ENCODE measurements at regions not wholly inside any gene's neighbourhood (a gene's known extent, or its start where the extent isn't known, plus 50 kb on each side); places are given as distances from the start of the nearest gene placed in this dataset.
"Not testable (repeated sequence)": the region's sequence is repeated elsewhere in the genome, so short reads cannot be mapped to it uniquely, and the experiment has no call there.

DNA sequence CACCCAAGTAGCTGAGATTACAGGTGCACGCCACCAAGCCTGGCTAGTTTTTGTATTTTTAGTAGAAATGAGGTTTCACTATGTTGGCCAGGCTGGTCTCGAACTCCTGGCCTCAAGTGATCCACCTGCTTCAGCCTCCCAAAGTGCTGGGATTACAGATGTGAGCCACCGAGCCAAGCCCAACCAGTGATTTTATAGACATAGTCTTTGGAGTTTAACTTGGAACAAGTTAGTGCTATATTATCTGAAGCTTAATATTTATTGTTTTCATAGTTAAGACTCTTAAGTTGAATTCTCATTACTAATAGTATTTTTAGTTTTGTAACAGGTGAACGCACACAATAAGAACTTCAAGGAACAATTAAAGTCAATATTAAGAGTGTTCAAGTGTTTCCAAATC, 122.1 kb downstream of the SPAG6 start:
- H3K27me3 ChIP-seq (ENCODE audit: control insufficient read depth, insufficient read depth, low read length); H3K4me3 ChIP-seq (ENCODE audit: low read depth, low read length); H3K36me3 ChIP-seq (ENCODE audit: control insufficient read depth, insufficient read depth, low read length); CTCF ChIA-PET; POLR2A ChIA-PET; DNase-seq (ENCODE audit: low read depth): not testable (repeated sequence)

DNA sequence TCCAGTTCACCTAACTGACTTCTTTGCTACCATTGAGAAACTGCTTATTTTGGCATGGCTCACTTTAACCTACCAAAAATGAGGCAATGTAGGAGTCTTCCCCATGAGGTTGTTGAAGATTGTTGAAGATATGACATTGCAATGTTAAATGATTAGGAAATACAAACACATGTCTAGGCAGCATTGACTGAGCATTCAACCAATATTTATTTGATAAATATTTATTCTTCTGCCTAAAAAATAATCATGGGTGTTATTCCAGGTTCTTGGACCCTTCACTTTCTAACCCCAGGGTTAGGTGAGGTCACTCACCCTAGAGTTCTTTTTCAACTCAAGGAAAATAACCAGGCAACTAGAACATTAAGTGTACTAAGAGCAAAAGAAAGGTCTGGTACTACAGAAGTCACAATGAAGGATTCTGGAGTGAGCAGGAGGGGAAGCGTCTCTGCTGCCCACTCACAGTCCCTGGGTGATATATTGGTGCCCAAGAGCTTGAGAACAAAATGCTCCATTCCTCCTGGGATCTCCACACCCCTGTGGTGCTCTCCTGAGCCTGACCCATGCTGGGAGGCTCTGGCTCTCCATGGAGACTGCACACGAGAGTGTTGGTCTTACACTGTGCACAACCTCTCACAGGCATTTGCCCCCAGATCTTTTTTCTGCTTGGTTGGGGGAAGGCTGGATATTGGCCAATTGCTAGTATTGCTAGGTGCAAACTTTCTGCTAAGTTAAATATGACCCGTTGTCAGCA, 123.4 kb downstream of the SPAG6 start:
- TF ChIP-seq, protein P1, sequence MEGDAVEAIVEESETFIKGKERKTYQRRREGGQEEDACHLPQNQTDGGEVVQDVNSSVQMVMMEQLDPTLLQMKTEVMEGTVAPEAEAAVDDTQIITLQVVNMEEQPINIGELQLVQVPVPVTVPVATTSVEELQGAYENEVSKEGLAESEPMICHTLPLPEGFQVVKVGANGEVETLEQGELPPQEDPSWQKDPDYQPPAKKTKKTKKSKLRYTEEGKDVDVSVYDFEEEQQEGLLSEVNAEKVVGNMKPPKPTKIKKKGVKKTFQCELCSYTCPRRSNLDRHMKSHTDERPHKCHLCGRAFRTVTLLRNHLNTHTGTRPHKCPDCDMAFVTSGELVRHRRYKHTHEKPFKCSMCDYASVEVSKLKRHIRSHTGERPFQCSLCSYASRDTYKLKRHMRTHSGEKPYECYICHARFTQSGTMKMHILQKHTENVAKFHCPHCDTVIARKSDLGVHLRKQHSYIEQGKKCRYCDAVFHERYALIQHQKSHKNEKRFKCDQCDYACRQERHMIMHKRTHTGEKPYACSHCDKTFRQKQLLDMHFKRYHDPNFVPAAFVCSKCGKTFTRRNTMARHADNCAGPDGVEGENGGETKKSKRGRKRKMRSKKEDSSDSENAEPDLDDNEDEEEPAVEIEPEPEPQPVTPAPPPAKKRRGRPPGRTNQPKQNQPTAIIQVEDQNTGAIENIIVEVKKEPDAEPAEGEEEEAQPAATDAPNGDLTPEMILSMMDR (IDR thresholded peaks at IDR 0.05; ENCODE audit: insufficient read depth, low read depth, low read length): no peak
- Histone ChIP-seq H3K36me3 (ENCODE audit: control insufficient read depth, insufficient read depth, low read length) (no peaks in the 10 kb centered on the region), H3K27me3 (ENCODE audit: control insufficient read depth, insufficient read depth, low read length) (peaks cover 3% of the 10 kb centered on the region), H3K4me3 (ENCODE audit: low read depth, low read length) (no peak overlapping the region)
- DNase-seq (ENCODE audit: low read depth): no peak
- ChIA-PET POLR2A (no interaction called here), CTCF (no interaction called here)

DNA sequence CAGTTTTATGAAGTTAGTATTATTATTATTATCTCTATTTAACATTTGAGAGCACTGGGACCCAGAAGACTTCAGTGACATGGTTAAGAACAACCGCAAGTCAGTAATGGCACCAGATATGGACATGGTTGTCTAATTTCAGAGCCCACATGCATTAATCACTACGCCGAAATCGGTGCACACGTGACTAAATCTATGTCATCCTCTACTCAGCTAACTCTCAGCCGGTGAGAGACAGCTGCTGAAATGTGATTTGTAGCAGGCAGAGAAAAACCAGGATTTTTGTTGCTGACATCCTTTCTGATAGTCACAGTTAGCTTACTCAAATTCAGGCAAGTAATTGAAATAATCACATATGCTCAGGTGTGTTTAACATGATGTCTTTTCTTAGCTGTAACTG, 127.7 kb downstream of the SPAG6 start:
- Histone ChIP-seq H3K27me3 (ENCODE audit: control insufficient read depth, insufficient read depth, low read length) (peaks cover 22% of the 10 kb centered on the region), H3K36me3 (ENCODE audit: control insufficient read depth, insufficient read depth, low read length) (no peaks in the 10 kb centered on the region), H3K4me3 (ENCODE audit: low read depth, low read length) (no peak overlapping the region)
- CTCF ChIA-PET: no interaction called here
- no peak for DNase-seq (ENCODE audit: low read depth)
- POLR2A ChIA-PET: no interaction called here
- TF ChIP-seq, protein P1 (IDR thresholded peaks at IDR 0.05; ENCODE audit: insufficient read depth, low read depth, low read length): no peak

DNA sequence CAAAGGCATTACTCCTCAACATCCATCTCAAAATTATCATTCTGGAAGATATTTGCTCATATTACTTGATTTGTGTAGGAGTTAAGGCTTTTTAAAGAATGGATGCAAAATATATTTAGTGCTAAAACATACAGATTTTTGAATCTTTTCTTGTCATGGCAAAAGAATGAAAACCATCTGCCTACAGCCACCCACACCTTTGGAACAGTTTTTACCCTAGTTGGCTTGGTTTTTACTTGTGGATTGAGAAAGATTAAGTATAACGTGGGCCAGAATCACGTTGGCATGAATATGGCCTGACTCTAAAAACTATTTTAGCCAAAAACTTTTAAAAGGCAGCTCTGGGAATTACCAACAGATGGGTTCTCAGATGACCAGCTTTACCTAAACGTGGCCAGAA, 128.2 kb downstream of the SPAG6 start:
- H3K27me3 ChIP-seq (ENCODE audit: control insufficient read depth, insufficient read depth, low read length): peaks cover 22% of the 10 kb centered on the region
- POLR2A ChIA-PET: no interaction called here
- no peaks in the 10 kb centered on the region for H3K36me3 ChIP-seq (ENCODE audit: control insufficient read depth, insufficient read depth, low read length)
- no peak overlapping the region for H3K4me3 ChIP-seq (ENCODE audit: low read depth, low read length)
- DNase-seq (ENCODE audit: low read depth): no peak
- TF ChIP-seq, protein P1 (IDR thresholded peaks at IDR 0.05; ENCODE audit: insufficient read depth, low read depth, low read length): no peak
- CTCF ChIA-PET: no interaction called here

DNA sequence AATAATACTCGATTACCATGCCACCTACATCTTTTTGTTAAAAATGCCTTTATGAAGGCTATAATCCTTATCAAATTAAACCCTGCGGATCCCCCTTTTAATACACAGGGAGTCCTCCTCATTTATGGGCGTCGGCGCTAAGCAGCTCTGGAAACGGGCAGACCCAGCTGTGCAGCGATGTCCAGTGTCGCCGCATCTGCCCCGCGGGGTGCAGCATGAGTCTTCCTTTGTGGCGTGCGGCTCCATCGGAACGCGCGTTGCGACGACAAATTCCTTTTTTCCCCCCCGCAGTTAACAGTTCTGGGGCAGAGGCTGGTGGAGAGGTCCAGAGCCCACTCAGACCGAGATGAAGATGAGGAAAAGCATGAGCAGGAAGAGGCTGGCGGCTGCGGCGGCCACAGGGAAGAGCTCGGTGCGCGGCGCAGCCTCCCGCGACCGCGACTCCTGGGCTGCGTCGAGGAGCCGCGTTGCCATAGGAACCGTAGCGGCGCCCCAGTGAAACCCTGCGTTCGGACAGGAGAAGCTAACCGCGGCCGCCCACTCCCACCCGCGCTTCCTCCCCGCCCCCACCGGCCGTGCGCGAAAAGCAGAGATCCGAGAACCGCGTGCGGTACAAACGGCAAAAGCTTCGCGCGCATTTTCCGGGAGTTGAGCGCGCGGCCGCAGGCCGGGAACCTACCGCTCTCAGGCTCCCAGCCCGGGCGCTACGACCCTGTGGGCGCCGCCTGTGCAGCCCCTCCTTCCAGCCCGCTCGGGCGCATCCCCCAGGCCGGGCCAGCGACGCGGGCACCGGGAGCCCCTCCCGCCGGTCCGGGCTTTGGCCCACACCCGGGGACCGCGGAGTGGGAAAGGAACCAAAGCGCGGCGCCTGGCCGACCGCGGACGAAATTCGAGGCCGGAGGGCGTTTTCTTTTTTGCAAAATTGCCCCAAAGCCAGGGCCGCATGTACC, 130.6 kb downstream of the SPAG6 start:
- ChIA-PET POLR2A (no interaction called here), CTCF (no interaction called here)
- Histone ChIP-seq H3K27me3 (ENCODE audit: control insufficient read depth, insufficient read depth, low read length) (peaks cover 22% of the 10 kb centered on the region), H3K36me3 (ENCODE audit: control insufficient read depth, insufficient read depth, low read length) (no peaks in the 10 kb centered on the region), H3K4me3 (ENCODE audit: low read depth, low read length) (peak overlapping the region; percentile 27)
- TF ChIP-seq, protein P1 (IDR thresholded peaks at IDR 0.05; ENCODE audit: insufficient read depth, low read depth, low read length): no peak
- no peak for DNase-seq (ENCODE audit: low read depth)

Data from BJ (cell line).